SH-SY5Y (cell line): ENCODE measurements at regions not wholly inside any gene's neighbourhood (a gene's known extent, or its start where the extent isn't known, plus 50 kb on each side); places are given as distances from the start of the nearest gene placed in this dataset.

Source experiments
- GATA2 ChIP-seq: IDR thresholded peaks from 2 replicates; pipeline ENCODE4 v1.6.1; 2011; ENCODE audit warnings: mild to moderate bottlenecking, low read depth, low read length
- GATA3 ChIP-seq: IDR thresholded peaks from 2 replicates; pipeline ENCODE4 v1.6.1; 2011; ENCODE audit warnings: low read depth, mild to moderate bottlenecking, low read length, moderate library complexity

DNA sequence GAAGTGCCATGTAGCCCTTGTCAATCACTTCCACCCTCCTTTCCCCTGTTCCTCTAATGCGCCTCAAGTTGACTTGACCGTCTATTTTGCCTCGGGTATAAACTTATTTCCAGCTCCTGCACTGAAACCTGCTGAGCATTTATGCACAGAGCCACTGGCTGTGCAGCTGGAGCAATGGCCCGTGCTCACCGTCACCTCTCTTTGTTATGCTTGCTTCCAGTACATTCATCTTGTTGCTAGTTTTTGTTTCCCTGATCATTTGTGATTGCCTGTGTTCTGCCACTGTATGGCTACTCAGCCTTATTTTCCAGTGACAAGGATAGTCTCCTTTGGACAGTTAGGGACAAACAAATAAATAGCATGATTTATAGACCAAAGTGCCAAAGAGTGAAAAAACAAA lies 183.1 kb upstream of the C9orf72 start:
- no peak for TF ChIP-seq GATA2
- no peak for TF ChIP-seq GATA3
